HEK293T (cell line): ENCODE measurements at regions not wholly inside any gene's neighbourhood (a gene's known extent, or its start where the extent isn't known, plus 50 kb on each side); places are given as distances from the start of the nearest gene placed in this dataset.

ENCODE experiments used
- CTCF ChIA-PET: fragments of 350-600 bp; formaldehyde crosslinking; extraction: SDS; loops from one replicate; lab custom pipeline; 2021; ENCODE audit warnings: antibody characterized with exemption, inconsistent platforms; lab: Yijun Ruan, JAX
- POLR2A ChIA-PET: fragments of 350-600 bp; formaldehyde crosslinking; extraction: SDS; loops from one replicate; lab custom pipeline; 2020; ENCODE audit warnings: antibody characterized with exemption, inconsistent platforms; lab: Yijun Ruan, JAX
- DNase-seq: peaks from one replicate; pipeline ENCODE4 v3.0.0; 2012; ENCODE audit warnings: mixed read lengths; ENCODE audit errors: extremely low spot score
- ARNT ChIP-seq: fragments of 450-650 bp; IDR thresholded peaks from 2 replicates; pipeline ENCODE4 v1.6.1; 2017; ENCODE audit warnings: mild to moderate bottlenecking
- BHLHE40 ChIP-seq: fragments of 450-650 bp; IDR thresholded peaks from 2 replicates; pipeline ENCODE4 v1.6.1; 2016; ENCODE audit warnings: mild to moderate bottlenecking, moderate library complexity, borderline replicate concordance
- CTBP1 ChIP-seq: fragments of 450-650 bp; IDR thresholded peaks from 2 replicates; pipeline ENCODE4 v1.6.1; 2016; ENCODE audit warnings: borderline replicate concordance
- ELF4 ChIP-seq: fragments of 450-650 bp; IDR thresholded peaks from 2 replicates; pipeline ENCODE4 v1.6.1; 2017; ENCODE audit warnings: antibody characterized with exemption
- FOXA1 ChIP-seq: fragments of 450-650 bp; IDR thresholded peaks from 2 replicates; pipeline ENCODE4 v1.6.1; 2016; ENCODE audit warnings: mild to moderate bottlenecking
- FOXK2 ChIP-seq: fragments of 450-650 bp; IDR thresholded peaks from 2 replicates; pipeline ENCODE4 v1.6.1; 2016; ENCODE audit warnings: mild to moderate bottlenecking
- FOXM1 ChIP-seq: fragments of 450-650 bp; IDR thresholded peaks from 2 replicates; pipeline ENCODE4 v1.6.1; 2017; ENCODE audit warnings: mild to moderate bottlenecking, borderline replicate concordance
- HDGF ChIP-seq: fragments of 450-650 bp; IDR thresholded peaks from 2 replicates; pipeline ENCODE4 v1.6.1; 2017; ENCODE audit warnings: antibody characterized with exemption, borderline replicate concordance
- L3MBTL2 ChIP-seq: fragments of 450-650 bp; conservative IDR thresholded peaks from 2 replicates; pipeline ENCODE4 v1.6.1; 2016; ENCODE audit warnings: mild to moderate bottlenecking
- LEF1 ChIP-seq: fragments of 450-650 bp; IDR thresholded peaks from 2 replicates; pipeline ENCODE4 v1.6.1; 2017; ENCODE audit warnings: mild to moderate bottlenecking, borderline replicate concordance
- NFRKB ChIP-seq: fragments of 450-650 bp; IDR thresholded peaks from 2 replicates; pipeline ENCODE4 v1.6.1; 2016; ENCODE audit warnings: mild to moderate bottlenecking, moderate library complexity
- SP1 ChIP-seq: fragments of 450-650 bp; IDR thresholded peaks from 2 replicates; pipeline ENCODE4 v1.6.1; 2017
- SUZ12 ChIP-seq: fragments of 450-650 bp; IDR thresholded peaks from 2 replicates; pipeline ENCODE4 v1.6.1; 2016; ENCODE audit warnings: mild to moderate bottlenecking
- TARDBP ChIP-seq: fragments of 450-650 bp; IDR thresholded peaks from 2 replicates; pipeline ENCODE4 v1.6.1; 2016
- ZNF384 ChIP-seq: fragments of 450-650 bp; IDR thresholded peaks from 2 replicates; pipeline ENCODE4 v1.6.1; 2016
- TF ChIP-seq, protein P1 (sequence below): fragments of 450-650 bp; IDR thresholded peaks from 2 replicates; pipeline ENCODE4 v1.6.1; 2016

DNA sequence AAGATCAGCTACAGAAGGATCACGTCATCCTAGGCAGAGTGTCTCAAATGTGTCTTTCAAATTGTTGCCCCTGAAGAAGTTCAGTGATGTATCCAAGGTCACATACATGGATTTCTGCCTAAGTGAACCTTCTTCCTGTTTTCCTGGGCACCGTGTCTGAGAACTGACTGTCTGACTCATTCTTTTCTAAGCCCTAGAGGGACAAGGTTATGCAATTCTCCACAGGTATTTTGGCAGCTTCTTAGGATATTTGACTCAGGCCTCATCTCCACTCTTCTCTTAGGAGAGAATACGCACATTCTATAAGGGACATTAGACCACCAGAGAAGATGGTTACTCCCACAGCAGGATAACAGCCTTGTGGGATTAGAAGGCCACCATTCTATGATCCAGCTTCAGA, 391.9 kb upstream of the THBS1 start:
- ChIA-PET POLR2A (no interaction called here), CTCF (no interaction called here)
- TF ChIP-seq HDGF, result no peak
- TF ChIP-seq ARNT, result no peak
- no peak for DNase-seq

DNA sequence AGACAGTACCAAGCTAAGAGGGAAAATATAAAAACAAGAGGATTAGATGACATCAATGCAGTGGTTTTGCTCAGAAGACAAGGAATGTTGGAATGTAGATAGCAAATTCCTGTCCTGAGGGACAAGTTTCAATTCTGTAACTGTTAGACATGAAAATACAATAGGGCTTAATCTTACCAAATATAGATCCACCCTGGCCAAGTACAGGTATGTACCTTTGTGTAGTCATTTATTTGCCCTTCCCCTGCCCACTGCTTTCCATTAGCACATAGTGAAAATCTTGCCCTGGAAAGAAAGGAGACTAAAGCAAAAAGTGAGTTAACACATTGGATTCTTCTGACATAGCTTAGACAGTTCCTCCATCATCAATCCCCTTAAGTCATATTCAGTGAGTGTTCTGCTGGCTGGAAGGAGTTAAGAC, 389.0 kb upstream of the THBS1 start:
- ChIA-PET POLR2A (no interaction called here), CTCF (no interaction called here)
- no peak for DNase-seq
- no peak for TF ChIP-seq ZNF384
- TF ChIP-seq CTBP1, result no peak
- TF ChIP-seq ARNT, result no peak
- no peak for TF ChIP-seq FOXM1
- TF ChIP-seq, protein P1, sequence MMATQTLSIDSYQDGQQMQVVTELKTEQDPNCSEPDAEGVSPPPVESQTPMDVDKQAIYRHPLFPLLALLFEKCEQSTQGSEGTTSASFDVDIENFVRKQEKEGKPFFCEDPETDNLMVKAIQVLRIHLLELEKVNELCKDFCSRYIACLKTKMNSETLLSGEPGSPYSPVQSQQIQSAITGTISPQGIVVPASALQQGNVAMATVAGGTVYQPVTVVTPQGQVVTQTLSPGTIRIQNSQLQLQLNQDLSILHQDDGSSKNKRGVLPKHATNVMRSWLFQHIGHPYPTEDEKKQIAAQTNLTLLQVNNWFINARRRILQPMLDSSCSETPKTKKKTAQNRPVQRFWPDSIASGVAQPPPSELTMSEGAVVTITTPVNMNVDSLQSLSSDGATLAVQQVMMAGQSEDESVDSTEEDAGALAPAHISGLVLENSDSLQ, result no peak
- TF ChIP-seq NFRKB, result no peak
- TF ChIP-seq SP1, result no peak
- TF ChIP-seq FOXK2, result no peak
- TF ChIP-seq HDGF, result no peak
- no peak for TF ChIP-seq L3MBTL2
- no peak for TF ChIP-seq ELF4
- no peak for TF ChIP-seq LEF1
- no peak for TF ChIP-seq SUZ12
- no peak for TF ChIP-seq TARDBP
- TF ChIP-seq FOXA1, result no peak

DNA sequence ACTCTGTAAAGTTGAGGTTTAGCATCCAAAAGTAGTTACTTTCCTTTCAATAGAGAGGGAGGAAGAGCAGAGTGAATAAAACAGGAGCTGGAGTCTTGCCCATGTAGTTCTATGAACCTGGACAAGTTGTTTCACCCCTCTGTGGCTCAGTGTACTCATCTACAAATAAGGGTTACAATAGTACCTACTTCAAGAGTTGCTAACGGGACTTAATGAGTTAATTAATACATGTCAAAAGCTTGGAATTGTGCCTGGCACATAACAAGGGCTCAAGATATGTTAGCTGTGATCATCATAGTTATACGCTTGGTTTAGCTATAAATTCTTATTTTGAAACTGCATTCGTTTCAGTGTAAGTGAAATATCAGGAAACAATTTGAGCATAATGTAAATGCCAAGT, 388.5 kb upstream of the THBS1 start:
- DNase-seq, result no peak
- ChIA-PET POLR2A (no interaction called here), CTCF (no interaction called here)
- TF ChIP-seq ZNF384 (no peak), FOXA1 (no peak), L3MBTL2 (no peak), ARNT (no peak), LEF1 (no peak), SUZ12 (no peak), SP1 (no peak), CTBP1 (no peak), BHLHE40 (no peak), HDGF (no peak), NFRKB (no peak), FOXM1 (no peak), FOXK2 (no peak), TARDBP (no peak), ELF4 (no peak)
- TF ChIP-seq, protein P1, result no peak

DNA sequence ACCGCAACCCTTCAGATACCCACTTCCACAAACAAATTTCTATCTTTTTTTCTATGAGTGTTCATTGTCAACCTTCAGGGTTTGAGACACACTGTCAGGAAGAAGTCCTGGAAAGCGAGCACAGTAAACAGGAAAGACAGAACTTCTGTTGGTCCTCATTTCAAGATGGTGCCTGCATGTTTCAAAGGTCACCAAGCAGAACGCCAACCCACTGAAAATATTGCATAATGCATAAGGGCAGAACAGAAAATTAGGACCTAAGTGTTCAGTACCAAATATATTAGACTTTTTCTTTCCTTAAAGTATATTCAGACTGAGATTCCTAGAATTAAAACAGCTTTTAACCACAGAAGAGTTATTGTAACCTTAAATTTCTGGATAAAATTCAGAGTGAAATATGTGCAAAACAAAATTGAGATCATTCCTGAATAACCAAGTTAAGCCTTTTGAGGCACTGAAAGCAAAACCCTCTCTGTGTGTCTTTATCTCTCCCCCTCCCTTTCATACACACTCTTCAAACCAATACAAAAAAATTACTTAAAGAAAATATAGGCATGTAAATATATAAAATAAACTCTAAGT, 387.8 kb upstream of the THBS1 start:
- no peak for DNase-seq
- POLR2A ChIA-PET, result no interaction called here
- CTCF ChIA-PET, result no interaction called here
- TF ChIP-seq SUZ12 (no peak), NFRKB (no peak), BHLHE40 (no peak), FOXA1 (no peak), TARDBP (no peak), ZNF384 (no peak), FOXK2 (no peak), ARNT (no peak), L3MBTL2 (no peak), HDGF (no peak), ELF4 (no peak), LEF1 (no peak), SP1 (no peak), CTBP1 (no peak), FOXM1 (no peak)
- TF ChIP-seq, protein P1, result no peak

DNA sequence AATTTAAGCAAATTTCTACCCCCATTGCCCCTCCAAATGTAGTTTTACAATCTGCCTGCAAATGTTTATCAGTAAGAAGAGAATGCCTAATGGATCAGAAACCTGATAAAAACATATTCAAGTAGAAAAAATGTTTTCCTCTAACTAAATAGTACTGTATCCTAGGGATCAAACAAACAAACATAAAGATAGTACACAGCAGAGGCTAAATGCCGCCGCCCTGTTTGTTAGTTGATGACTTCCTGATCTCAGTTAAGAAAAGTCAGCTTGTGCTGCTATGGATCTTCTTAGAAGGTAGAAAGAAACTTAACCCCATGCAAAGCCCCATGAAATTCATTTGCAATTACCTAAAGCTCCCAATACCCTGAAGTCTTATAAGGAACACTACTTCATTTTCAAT, 387.3 kb upstream of the THBS1 start:
- no peak for DNase-seq
- ChIA-PET POLR2A (no interaction called here), CTCF (no interaction called here)
- no peak for TF ChIP-seq NFRKB
- TF ChIP-seq FOXA1, result no peak
- TF ChIP-seq LEF1, result no peak
- TF ChIP-seq HDGF, result no peak
- TF ChIP-seq SUZ12, result no peak
- TF ChIP-seq CTBP1, result no peak
- TF ChIP-seq ARNT, result no peak

DNA sequence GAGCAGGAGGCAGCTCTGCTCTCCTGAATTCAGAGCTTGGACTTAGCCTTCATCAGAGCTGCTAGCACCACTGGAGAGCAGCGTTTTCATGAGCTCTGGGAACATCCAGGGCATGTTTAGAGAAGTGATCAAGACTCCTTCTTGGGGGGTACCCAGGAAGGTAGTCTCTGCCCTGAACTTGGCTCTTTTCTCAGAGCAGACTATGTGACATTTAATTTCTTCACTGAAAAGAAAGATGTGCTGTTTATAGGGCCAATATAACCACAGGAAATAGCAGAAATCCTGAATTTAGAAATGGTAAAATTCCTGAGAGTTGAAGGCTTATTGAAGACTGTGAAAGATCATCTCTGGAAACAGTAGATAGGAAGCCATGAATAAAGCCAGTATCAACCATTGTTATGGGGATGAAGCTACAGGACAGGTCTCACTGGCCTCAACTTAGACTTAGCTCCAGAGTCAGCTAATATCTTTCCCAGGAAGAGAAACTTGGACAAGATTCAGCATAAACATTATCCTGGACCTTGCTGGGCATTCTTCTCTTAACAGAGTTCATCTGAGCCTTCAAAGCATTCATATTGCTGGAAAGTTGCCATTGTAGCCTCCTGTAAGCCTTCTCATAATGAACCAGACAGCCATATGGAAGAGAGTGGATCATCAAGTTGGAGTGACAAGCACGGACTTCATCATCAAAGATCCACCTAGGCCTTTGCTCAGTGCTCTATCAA, 386.6 kb upstream of the THBS1 start:
- no peak for DNase-seq
- TF ChIP-seq HDGF (no peak), FOXA1 (no peak), TARDBP (no peak)
- ChIA-PET POLR2A (no interaction called here), CTCF (no interaction called here)
